ENCODE measurements at regions not wholly inside any gene's neighbourhood (a gene's known extent, or its start where the extent isn't known, plus 50 kb on each side); places are given as distances from the start of the nearest gene placed in this dataset.
"Not testable (repeated sequence)": the region's sequence is repeated elsewhere in the genome, so short reads cannot be mapped to it uniquely, and the experiment has no call there.

- DNase-seq (ENCODE audit: low spot score), result no peak
These were observed 1338.1 kb upstream of the TENM4 start for GRCh38 chr11:80778941-80779340.

- DNase-seq (ENCODE audit: low spot score), result no peak
These were observed 1337.6 kb upstream of the TENM4 start for GRCh38 chr11:80778432-80778831.

GRCh38 chr11:80773919-80774318, 1333.1 kb upstream of the TENM4 start:
- no peak for DNase-seq (ENCODE audit: low spot score)

GRCh38 chr11:80771017-80771416, 1330.2 kb upstream of the TENM4 start:
- DNase-seq (ENCODE audit: low spot score), result no peak

GRCh38 chr11:80758787-80759186, 1318.0 kb upstream of the TENM4 start:
- DNase-seq (ENCODE audit: low spot score), result no peak

GRCh38 chr11:80748207-80748925, 1307.5 kb upstream of the TENM4 start:
- DNase-seq (ENCODE audit: low spot score), result no peak

GRCh38 chr11:80746300-80746699, 1305.5 kb upstream of the TENM4 start:
- DNase-seq (ENCODE audit: low spot score), result no peak

GRCh38 chr11:80745416-80745815, 1304.6 kb upstream of the TENM4 start:
- no peak for DNase-seq (ENCODE audit: low spot score)

- no peak for DNase-seq (ENCODE audit: low spot score)
These were observed 1293.0 kb upstream of the TENM4 start for GRCh38 chr11:80733790-80734189.

GRCh38 chr11:80733361-80733760, 1292.5 kb upstream of the TENM4 start:
- DNase-seq (ENCODE audit: low spot score), result no peak

- no peak for DNase-seq (ENCODE audit: low spot score)
These were observed 1286.5 kb upstream of the TENM4 start for GRCh38 chr11:80727315-80727714.

GRCh38 chr11:80726236-80726635, 1285.4 kb upstream of the TENM4 start:
- no peak for DNase-seq (ENCODE audit: low spot score)

- no peak for DNase-seq (ENCODE audit: low spot score)
These were observed 1283.5 kb upstream of the TENM4 start for GRCh38 chr11:80724366-80724765.

GRCh38 chr11:80722629-80723028, 1281.8 kb upstream of the TENM4 start:
- no peak for DNase-seq (ENCODE audit: low spot score)

GRCh38 chr11:80720295-80720694, 1279.5 kb upstream of the TENM4 start:
- DNase-seq (ENCODE audit: low spot score), result no peak

GRCh38 chr11:80719292-80719646, 1278.4 kb upstream of the TENM4 start:
- DNase-seq (ENCODE audit: low spot score), result no peak

GRCh38 chr11:80718611-80719291, 1277.9 kb upstream of the TENM4 start:
- no peak for DNase-seq (ENCODE audit: low spot score)

- DNase-seq (ENCODE audit: low spot score), result no peak
These were observed 1261.4 kb upstream of the TENM4 start for GRCh38 chr11:80702264-80702663.

GRCh38 chr11:80700386-80700785, 1259.6 kb upstream of the TENM4 start:
- DNase-seq (ENCODE audit: low spot score), result no peak

GRCh38 chr11:80699406-80700177, 1258.8 kb upstream of the TENM4 start:
- DNase-seq (ENCODE audit: low spot score), result not testable (repeated sequence)

- DNase-seq (ENCODE audit: low spot score), result no peak
These were observed 1257.8 kb upstream of the TENM4 start for GRCh38 chr11:80698637-80699036.

GRCh38 chr11:80694385-80694784, 1253.6 kb upstream of the TENM4 start:
- no peak for DNase-seq (ENCODE audit: low spot score)

GRCh38 chr11:80687941-80688340, 1247.1 kb upstream of the TENM4 start:
- no peak for DNase-seq (ENCODE audit: low spot score)

All from CD4-positive, alpha-beta T cell treated with Interleukin-6 at 100 ng/mL for 8 hours (primary cell).